HEK293T (cell line): ENCODE measurements at regions not wholly inside any gene's neighbourhood (a gene's known extent, or its start where the extent isn't known, plus 50 kb on each side); places are given as distances from the start of the nearest gene placed in this dataset.

Experiments
- CTCF ChIA-PET: fragments of 350-600 bp; formaldehyde crosslinking; extraction: SDS; loops from one replicate; lab custom pipeline; 2021; ENCODE audit warnings: antibody characterized with exemption, inconsistent platforms; lab: Yijun Ruan, JAX
- POLR2A ChIA-PET: fragments of 350-600 bp; formaldehyde crosslinking; extraction: SDS; loops from one replicate; lab custom pipeline; 2020; ENCODE audit warnings: antibody characterized with exemption, inconsistent platforms; lab: Yijun Ruan, JAX
- DNase-seq: peaks from one replicate; pipeline ENCODE4 v3.0.0; 2012; ENCODE audit warnings: mixed read lengths; ENCODE audit errors: extremely low spot score
- ARNT ChIP-seq: fragments of 450-650 bp; IDR thresholded peaks from 2 replicates; pipeline ENCODE4 v1.6.1; 2017; ENCODE audit warnings: mild to moderate bottlenecking
- BHLHE40 ChIP-seq: fragments of 450-650 bp; IDR thresholded peaks from 2 replicates; pipeline ENCODE4 v1.6.1; 2016; ENCODE audit warnings: mild to moderate bottlenecking, moderate library complexity, borderline replicate concordance
- CTBP1 ChIP-seq: fragments of 450-650 bp; IDR thresholded peaks from 2 replicates; pipeline ENCODE4 v1.6.1; 2016; ENCODE audit warnings: borderline replicate concordance
- ELF4 ChIP-seq: fragments of 450-650 bp; IDR thresholded peaks from 2 replicates; pipeline ENCODE4 v1.6.1; 2017; ENCODE audit warnings: antibody characterized with exemption
- FOXA1 ChIP-seq: fragments of 450-650 bp; IDR thresholded peaks from 2 replicates; pipeline ENCODE4 v1.6.1; 2016; ENCODE audit warnings: mild to moderate bottlenecking
- FOXK2 ChIP-seq: fragments of 450-650 bp; IDR thresholded peaks from 2 replicates; pipeline ENCODE4 v1.6.1; 2016; ENCODE audit warnings: mild to moderate bottlenecking
- FOXM1 ChIP-seq: fragments of 450-650 bp; IDR thresholded peaks from 2 replicates; pipeline ENCODE4 v1.6.1; 2017; ENCODE audit warnings: mild to moderate bottlenecking, borderline replicate concordance
- HDGF ChIP-seq: fragments of 450-650 bp; IDR thresholded peaks from 2 replicates; pipeline ENCODE4 v1.6.1; 2017; ENCODE audit warnings: antibody characterized with exemption, borderline replicate concordance
- L3MBTL2 ChIP-seq: fragments of 450-650 bp; conservative IDR thresholded peaks from 2 replicates; pipeline ENCODE4 v1.6.1; 2016; ENCODE audit warnings: mild to moderate bottlenecking
- LEF1 ChIP-seq: fragments of 450-650 bp; IDR thresholded peaks from 2 replicates; pipeline ENCODE4 v1.6.1; 2017; ENCODE audit warnings: mild to moderate bottlenecking, borderline replicate concordance
- NFRKB ChIP-seq: fragments of 450-650 bp; IDR thresholded peaks from 2 replicates; pipeline ENCODE4 v1.6.1; 2016; ENCODE audit warnings: mild to moderate bottlenecking, moderate library complexity
- PKNOX1 ChIP-seq: fragments of 450-650 bp; IDR thresholded peaks from 2 replicates; pipeline ENCODE4 v1.6.1; 2016
- SP1 ChIP-seq: fragments of 450-650 bp; IDR thresholded peaks from 2 replicates; pipeline ENCODE4 v1.6.1; 2017
- SUZ12 ChIP-seq: fragments of 450-650 bp; IDR thresholded peaks from 2 replicates; pipeline ENCODE4 v1.6.1; 2016; ENCODE audit warnings: mild to moderate bottlenecking
- TARDBP ChIP-seq: fragments of 450-650 bp; IDR thresholded peaks from 2 replicates; pipeline ENCODE4 v1.6.1; 2016
- ZNF384 ChIP-seq: fragments of 450-650 bp; IDR thresholded peaks from 2 replicates; pipeline ENCODE4 v1.6.1; 2016

DNA sequence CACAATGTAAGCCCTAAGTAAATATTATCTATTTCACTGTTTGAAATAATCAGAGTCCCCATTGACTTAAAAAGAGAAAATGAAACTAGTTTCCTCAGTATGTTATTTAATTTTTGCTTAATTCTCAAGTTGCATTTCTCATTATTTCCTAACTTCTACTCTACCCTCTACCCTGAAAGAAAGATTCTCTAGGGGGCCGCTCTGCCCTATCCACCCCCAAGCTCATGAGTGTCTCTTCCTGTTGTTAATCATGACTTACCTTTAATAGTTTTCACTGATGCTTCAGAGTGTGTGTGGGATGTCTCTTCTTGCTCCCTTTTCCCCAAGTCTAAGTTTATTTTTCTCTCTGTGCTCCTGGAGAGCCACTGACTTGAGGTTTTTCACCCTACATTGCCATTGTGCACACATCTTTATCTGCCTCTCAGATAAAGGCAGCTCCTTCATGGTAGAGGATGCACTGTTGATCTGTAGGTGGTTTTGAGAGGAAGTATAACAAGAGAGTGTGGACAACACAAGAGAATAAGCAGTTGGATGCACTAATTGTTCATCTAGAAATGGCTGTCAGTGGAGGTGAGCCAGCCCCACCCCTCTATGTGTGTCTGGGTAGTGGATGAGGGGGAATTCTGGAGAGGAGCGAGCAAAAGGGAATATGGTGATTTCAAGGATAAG, 261.7 kb downstream of the CHRM3 start:
- no peak for DNase-seq
- TF ChIP-seq ARNT (no peak), ELF4 (no peak), L3MBTL2 (no peak), LEF1 (no peak), TARDBP (no peak), SUZ12 (no peak), FOXM1 (no peak), ZNF384 (no peak), FOXA1 (no peak), CTBP1 (no peak), SP1 (no peak), FOXK2 (no peak), HDGF (no peak), BHLHE40 (no peak), NFRKB (no peak), PKNOX1 (no peak)
- CTCF ChIA-PET: no interaction called here
- POLR2A ChIA-PET: no interaction called here

- TF ChIP-seq TARDBP (no peak), PKNOX1 (no peak), HDGF (no peak), SUZ12 (no peak), FOXK2 (no peak), L3MBTL2 (no peak), FOXM1 (no peak), BHLHE40 (no peak), SP1 (no peak), CTBP1 (no peak), ARNT (no peak), NFRKB (no peak), LEF1 (no peak), ELF4 (no peak), ZNF384 (no peak), FOXA1 (no peak)
- no peak for DNase-seq
- CTCF ChIA-PET: no interaction called here
- POLR2A ChIA-PET: no interaction called here
These were observed 268.7 kb downstream of the CHRM3 start for GRCh38 chr1:239655023-239655422.

DNA sequence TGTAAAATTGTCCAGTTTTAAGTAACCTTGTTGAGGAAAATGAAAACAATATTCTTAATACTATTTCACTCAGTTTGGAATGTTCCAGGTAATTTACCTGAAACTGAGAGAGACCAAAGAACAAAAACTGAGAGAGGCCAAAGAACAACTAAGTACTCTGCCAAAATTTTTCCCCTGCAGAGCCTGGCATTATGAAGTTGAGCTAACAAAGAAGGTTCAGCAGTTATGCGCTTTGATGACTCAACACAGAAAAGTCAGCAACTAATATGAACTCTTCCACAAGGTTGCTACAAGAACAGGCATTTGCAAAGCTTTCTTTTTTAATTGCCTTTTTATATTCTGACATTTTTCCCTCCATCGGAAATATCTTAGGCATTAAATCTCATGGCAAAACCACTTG, 270.9 kb downstream of the CHRM3 start:
- CTCF ChIA-PET: interaction anchor here (0.9 kb wide), 1 partner anchor 1842 kb away, joined by 3 read pairs; no protein-coding TSS in a partner anchor
- DNase-seq: no peak
- TF ChIP-seq FOXA1: no peak
- no peak for TF ChIP-seq FOXK2
- TF ChIP-seq TARDBP: no peak
- TF ChIP-seq ARNT: no peak
- no peak for TF ChIP-seq L3MBTL2
- TF ChIP-seq CTBP1: no peak
- TF ChIP-seq SUZ12: no peak
- TF ChIP-seq ZNF384: no peak
- no peak for TF ChIP-seq PKNOX1
- no peak for TF ChIP-seq ELF4
- no peak for TF ChIP-seq SP1
- no peak for TF ChIP-seq NFRKB
- POLR2A ChIA-PET: no interaction called here

DNA sequence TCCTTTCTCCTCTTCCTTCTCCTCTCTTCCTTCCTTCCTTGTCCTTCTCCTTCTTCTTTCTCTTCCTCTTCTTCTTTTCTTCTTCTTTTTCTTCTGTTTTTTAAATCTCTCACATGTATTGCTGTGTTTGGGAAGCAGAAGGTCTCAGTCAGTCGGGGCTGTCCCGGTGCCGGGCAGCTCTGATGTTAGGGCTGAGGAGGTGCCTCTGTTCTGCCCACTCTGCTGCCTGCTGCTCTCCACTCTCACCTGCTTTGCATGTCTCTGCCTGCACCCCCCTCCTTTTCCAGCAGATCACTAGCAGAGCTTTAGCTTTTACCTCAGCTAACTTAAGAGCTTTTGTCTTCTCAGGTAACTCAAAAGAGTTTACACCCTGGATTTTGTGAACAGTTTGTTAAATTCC, 276.6 kb downstream of the CHRM3 start:
- TF ChIP-seq LEF1: no peak
- no peak for TF ChIP-seq FOXM1
- no peak for TF ChIP-seq TARDBP
- no peak for TF ChIP-seq FOXK2
- no peak for TF ChIP-seq ELF4
- no peak for TF ChIP-seq SP1
- no peak for TF ChIP-seq SUZ12
- TF ChIP-seq FOXA1: no peak
- TF ChIP-seq ARNT: no peak
- TF ChIP-seq HDGF: no peak
- no peak for TF ChIP-seq L3MBTL2
- no peak for TF ChIP-seq ZNF384
- no peak for TF ChIP-seq PKNOX1
- TF ChIP-seq BHLHE40: no peak
- TF ChIP-seq NFRKB: no peak
- no peak for TF ChIP-seq CTBP1
- POLR2A ChIA-PET: no interaction called here
- CTCF ChIA-PET: no interaction called here
- DNase-seq: no peak

DNA sequence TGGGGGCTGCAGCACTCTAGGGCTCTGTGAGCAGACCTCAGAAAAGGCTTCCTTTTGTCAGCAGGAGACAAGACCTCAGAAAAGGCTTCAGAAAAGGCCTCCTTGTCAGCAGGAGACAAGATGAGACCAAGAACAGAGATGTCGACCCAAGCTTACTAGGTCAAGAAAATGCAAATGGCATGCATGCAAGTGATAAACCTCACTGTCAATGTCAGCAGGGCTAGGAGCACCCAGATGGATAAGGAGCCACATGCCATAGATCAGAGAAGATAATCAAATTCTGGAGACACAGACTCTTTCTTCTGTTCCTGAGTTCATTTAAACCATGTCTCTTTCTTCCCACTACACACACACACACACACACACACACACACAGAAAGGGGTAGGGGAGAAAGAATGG, 285.9 kb downstream of the CHRM3 start:
- ChIA-PET POLR2A (no interaction called here), CTCF (no interaction called here)
- TF ChIP-seq L3MBTL2 (no peak), SP1 (no peak), FOXA1 (no peak), LEF1 (no peak), FOXM1 (no peak), SUZ12 (no peak), ELF4 (no peak), PKNOX1 (no peak), ZNF384 (no peak), TARDBP (no peak)
- no peak for DNase-seq
